ENCODE measurements at regions not wholly inside any gene's neighbourhood (a gene's known extent, or its start where the extent isn't known, plus 50 kb on each side); places are given as distances from the start of the nearest gene placed in this dataset.

DNA sequence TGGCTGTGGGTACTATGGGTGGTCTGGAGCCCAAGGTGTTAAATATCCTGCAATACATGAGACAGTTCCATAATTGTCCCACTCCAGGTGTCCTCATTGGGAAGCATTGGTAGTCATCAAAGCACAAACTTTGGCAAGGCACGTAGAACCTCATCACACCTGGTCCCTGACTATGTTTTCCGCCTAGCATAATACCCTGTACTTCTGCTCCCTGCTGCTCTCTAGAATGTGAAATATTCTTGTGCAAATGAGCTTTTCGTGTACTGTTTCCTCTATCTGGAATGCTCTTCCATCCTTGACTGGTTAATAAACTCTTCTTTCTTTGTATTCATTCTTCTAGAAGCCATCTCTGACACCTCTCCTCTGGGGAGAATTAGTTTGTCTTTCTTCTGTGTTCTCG, 103.2 kb downstream of the EBLN2 start:
- Histone ChIP-seq H3K27me3 (ENCODE audit: control insufficient read depth, insufficient read depth, low read length) (no peaks in the 10 kb centered on the region), H3K9me3 (ENCODE audit: control insufficient read depth, insufficient read depth, low read length) (no peaks in the 10 kb centered on the region), H3K27ac (ENCODE audit: low read depth, low read length) (no peak overlapping the region), H3K4me3 (ENCODE audit: low read depth, low read length) (no peak overlapping the region)
- CTCF ChIA-PET = no interaction called here
- TF ChIP-seq, protein P1, sequence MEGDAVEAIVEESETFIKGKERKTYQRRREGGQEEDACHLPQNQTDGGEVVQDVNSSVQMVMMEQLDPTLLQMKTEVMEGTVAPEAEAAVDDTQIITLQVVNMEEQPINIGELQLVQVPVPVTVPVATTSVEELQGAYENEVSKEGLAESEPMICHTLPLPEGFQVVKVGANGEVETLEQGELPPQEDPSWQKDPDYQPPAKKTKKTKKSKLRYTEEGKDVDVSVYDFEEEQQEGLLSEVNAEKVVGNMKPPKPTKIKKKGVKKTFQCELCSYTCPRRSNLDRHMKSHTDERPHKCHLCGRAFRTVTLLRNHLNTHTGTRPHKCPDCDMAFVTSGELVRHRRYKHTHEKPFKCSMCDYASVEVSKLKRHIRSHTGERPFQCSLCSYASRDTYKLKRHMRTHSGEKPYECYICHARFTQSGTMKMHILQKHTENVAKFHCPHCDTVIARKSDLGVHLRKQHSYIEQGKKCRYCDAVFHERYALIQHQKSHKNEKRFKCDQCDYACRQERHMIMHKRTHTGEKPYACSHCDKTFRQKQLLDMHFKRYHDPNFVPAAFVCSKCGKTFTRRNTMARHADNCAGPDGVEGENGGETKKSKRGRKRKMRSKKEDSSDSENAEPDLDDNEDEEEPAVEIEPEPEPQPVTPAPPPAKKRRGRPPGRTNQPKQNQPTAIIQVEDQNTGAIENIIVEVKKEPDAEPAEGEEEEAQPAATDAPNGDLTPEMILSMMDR (IDR thresholded peaks at IDR 0.05; ENCODE audit: low read depth, low read length) = no peak
- POLR2A ChIA-PET = no interaction called here
- no peak for DNase-seq (ENCODE audit: low read depth, low spot score)

DNA sequence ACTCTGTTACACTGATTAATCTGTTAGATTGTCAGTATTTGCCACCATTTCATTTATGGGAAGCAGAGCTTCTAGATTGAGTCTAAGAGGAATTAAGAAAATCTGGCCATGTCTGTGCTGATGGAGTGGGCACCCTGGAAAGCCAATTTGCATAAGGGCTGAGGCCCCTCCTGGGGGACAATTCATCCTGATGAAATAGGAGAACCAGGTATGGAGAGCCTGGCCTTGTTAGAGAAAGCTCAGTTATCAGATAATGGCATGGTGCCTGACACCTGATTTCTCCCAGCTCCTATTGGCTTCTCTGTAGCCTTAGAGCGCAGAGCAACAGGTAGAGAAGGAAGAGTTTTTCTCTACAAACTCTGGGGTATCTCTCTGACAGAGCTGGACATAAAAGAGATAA, 114.2 kb downstream of the EBLN2 start:
- H3K27ac ChIP-seq (ENCODE audit: low read depth, low read length) = no peak overlapping the region
- POLR2A ChIA-PET = no interaction called here
- no peak overlapping the region for H3K4me3 ChIP-seq (ENCODE audit: low read depth, low read length)
- TF ChIP-seq, protein P1 (IDR thresholded peaks at IDR 0.05; ENCODE audit: low read depth, low read length) = no peak
- no peaks in the 10 kb centered on the region for H3K9me3 ChIP-seq (ENCODE audit: control insufficient read depth, insufficient read depth, low read length)
- H3K27me3 ChIP-seq (ENCODE audit: control insufficient read depth, insufficient read depth, low read length) = no peaks in the 10 kb centered on the region
- no peak for DNase-seq (ENCODE audit: low read depth, low spot score)
- CTCF ChIA-PET = no interaction called here

DNA sequence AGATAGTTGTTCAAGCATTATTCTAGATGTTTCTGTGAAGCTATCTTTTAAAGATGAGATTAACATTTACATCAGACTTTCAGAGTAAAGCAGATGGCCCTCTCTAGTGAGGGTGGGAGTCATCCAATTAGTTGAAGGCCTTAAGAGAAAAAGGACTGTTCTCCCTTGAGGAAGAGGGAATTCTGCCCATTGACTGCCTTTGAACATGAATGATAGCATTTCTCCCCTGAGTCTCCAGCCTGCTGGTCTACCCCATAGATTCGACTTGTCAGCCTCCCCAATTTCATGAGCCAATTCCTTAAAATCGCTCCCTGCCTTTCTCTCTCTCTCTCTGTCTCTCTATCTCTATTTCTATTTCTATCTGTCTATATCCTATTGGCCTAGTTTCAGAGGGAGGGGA, 115.5 kb downstream of the EBLN2 start:
- Histone ChIP-seq H3K4me3 (ENCODE audit: low read depth, low read length) (no peak overlapping the region), H3K27ac (ENCODE audit: low read depth, low read length) (no peak overlapping the region), H3K27me3 (ENCODE audit: control insufficient read depth, insufficient read depth, low read length) (no peaks in the 10 kb centered on the region), H3K9me3 (ENCODE audit: control insufficient read depth, insufficient read depth, low read length) (no peaks in the 10 kb centered on the region)
- no peak for DNase-seq (ENCODE audit: low read depth, low spot score)
- POLR2A ChIA-PET = no interaction called here
- TF ChIP-seq, protein P1 (IDR thresholded peaks at IDR 0.05; ENCODE audit: low read depth, low read length) = no peak
- CTCF ChIA-PET = no interaction called here

DNA sequence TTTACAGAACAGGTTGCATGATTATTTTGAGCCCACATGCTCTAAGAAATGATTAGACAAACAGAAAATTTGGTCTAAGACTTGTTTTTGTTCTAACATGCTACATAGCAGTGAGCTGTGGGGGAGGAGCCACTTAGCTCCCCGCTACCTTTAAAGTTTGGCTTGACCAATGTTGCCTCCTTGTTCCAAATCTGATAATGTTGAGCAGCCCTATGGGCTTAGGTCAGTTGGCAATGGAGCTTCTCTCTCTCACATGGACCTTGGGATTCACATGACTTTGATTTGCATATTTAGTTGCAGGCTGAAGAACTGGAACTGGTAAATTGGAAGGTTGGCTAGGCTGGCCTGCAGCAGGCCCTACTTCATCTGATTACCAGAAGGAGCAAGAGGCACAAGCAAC, 116.4 kb downstream of the EBLN2 start:
- H3K9me3 ChIP-seq (ENCODE audit: control insufficient read depth, insufficient read depth, low read length) = no peaks in the 10 kb centered on the region
- TF ChIP-seq, protein P1 (IDR thresholded peaks at IDR 0.05; ENCODE audit: low read depth, low read length) = no peak
- CTCF ChIA-PET = no interaction called here
- no peak for DNase-seq (ENCODE audit: low read depth, low spot score)
- no peak overlapping the region for H3K4me3 ChIP-seq (ENCODE audit: low read depth, low read length)
- POLR2A ChIA-PET = no interaction called here
- H3K27me3 ChIP-seq (ENCODE audit: control insufficient read depth, insufficient read depth, low read length) = no peaks in the 10 kb centered on the region
- H3K27ac ChIP-seq (ENCODE audit: low read depth, low read length) = no peak overlapping the region

DNA sequence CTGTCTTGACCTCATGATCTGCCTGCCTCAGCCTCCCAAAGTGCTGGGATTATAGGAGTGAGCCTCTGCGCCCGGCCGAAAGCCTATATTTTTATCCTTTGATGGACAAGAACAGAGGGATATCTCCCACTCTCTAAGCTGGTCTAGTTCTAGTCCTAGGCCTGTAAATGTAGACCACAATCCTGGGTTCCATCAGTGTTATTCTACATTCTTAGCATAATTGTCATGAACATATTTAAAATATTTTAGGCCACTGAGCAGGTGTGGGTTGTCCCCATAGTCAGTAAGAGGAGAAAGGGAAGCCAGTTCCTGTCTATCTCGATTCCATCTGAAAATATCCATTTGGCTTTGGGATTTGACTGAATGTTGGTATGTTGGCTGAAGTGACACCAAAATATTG, 118.1 kb downstream of the EBLN2 start:
- H3K4me3 ChIP-seq (ENCODE audit: low read depth, low read length) = no peak overlapping the region
- ChIA-PET CTCF (no interaction called here), POLR2A (no interaction called here)
- no peak for DNase-seq (ENCODE audit: low read depth, low spot score)
- no peak overlapping the region for H3K27ac ChIP-seq (ENCODE audit: low read depth, low read length)
- no peaks in the 10 kb centered on the region for H3K27me3 ChIP-seq (ENCODE audit: control insufficient read depth, insufficient read depth, low read length)
- no peaks in the 10 kb centered on the region for H3K9me3 ChIP-seq (ENCODE audit: control insufficient read depth, insufficient read depth, low read length)
- TF ChIP-seq, protein P1 (IDR thresholded peaks at IDR 0.05; ENCODE audit: low read depth, low read length) = no peak
